IMR-90 (cell line): ENCODE measurements at regions not wholly inside any gene's neighbourhood (a gene's known extent, or its start where the extent isn't known, plus 50 kb on each side); places are given as distances from the start of the nearest gene placed in this dataset.

Source experiments
- ATAC-seq: fragments of 200-7000 bp; cut with Tn5 transposase; 2 replicates; pipeline ENCODE4 v1.9.1; 2020; ENCODE audit warnings: low read depth, mild to moderate bottlenecking, moderate library complexity
- BruUV-seq: library from RNA; stranded (reverse); fragments of 400-500 nt; replicated peaks from 2 replicates; lab custom pipeline; 2021; lab: Mats Ljungman, UMichigan
- CTCF ChIA-PET: fragments of 300-600 bp; formaldehyde crosslinking; extraction: SDS; loops from one replicate; lab custom pipeline; 2021; ENCODE audit warnings: antibody characterized with exemption; lab: Yijun Ruan, JAX
- POLR2A ChIA-PET: fragments of 300-600 bp; sonication (Branson Sonifier 250); formaldehyde crosslinking; loops from one replicate; lab custom pipeline; 2022; ENCODE audit warnings: antibody characterized with exemption; ENCODE audit not compliant: unreplicated experiment; lab: Charles Lee
- DNase-seq: peaks from one replicate; pipeline ENCODE4 v3.0.0; 2013
- H2AFZ ChIP-seq: replicated peaks from 2 replicates; pipeline ENCODE3; 2013; ENCODE audit warnings: low read length, mild to moderate bottlenecking; ENCODE audit not compliant: poor library complexity
- H2AK5ac ChIP-seq: 2 replicates; pipeline ENCODE4 v1.6.1; 2013; ENCODE audit warnings: low read depth, low read length, inconsistent platforms
- H2AK9ac ChIP-seq: replicated peaks from 2 replicates; pipeline ENCODE3; 2013; ENCODE audit warnings: mild to moderate bottlenecking, low read depth, low read length, moderate library complexity; ENCODE audit not compliant: poor library complexity
- H2BK120ac ChIP-seq: 2 replicates; pipeline ENCODE4 v1.6.1; 2013; ENCODE audit warnings: low read depth, low read length, inconsistent platforms
- H2BK15ac ChIP-seq: 3 replicates; pipeline ENCODE4 v1.6.1; 2013; ENCODE audit warnings: low read depth, low read length, inconsistent platforms
- H2BK20ac ChIP-seq: 2 replicates; pipeline ENCODE4 v1.6.1; 2013; ENCODE audit warnings: low read depth, mild to moderate bottlenecking, inconsistent platforms, low read length, moderate library complexity
- H2BK5ac ChIP-seq: 2 replicates; pipeline ENCODE4 v1.6.1; 2013; ENCODE audit warnings: mild to moderate bottlenecking, low read depth, low read length, inconsistent platforms; ENCODE audit not compliant: poor library complexity, severe bottlenecking
- H3K14ac ChIP-seq: replicated peaks from 2 replicates; pipeline ENCODE4 v1.6.1; 2013; ENCODE audit warnings: low read depth, low read length, inconsistent platforms
- H3K18ac ChIP-seq: 2 replicates; pipeline ENCODE4 v1.6.1; 2013; ENCODE audit warnings: low read depth, low read length, control low read depth
- H3K23ac ChIP-seq: 2 replicates; pipeline ENCODE4 v1.6.1; 2013; ENCODE audit warnings: low read depth, low read length, inconsistent platforms
- H3K27ac ChIP-seq: 2 replicates; pipeline ENCODE4 v1.5.1; 2013; ENCODE audit warnings: mild to moderate bottlenecking, control low read depth, low read length; ENCODE audit not compliant: insufficient read depth
- H3K27me3 ChIP-seq: 2 replicates; pipeline ENCODE4 v1.6.1; 2013; ENCODE audit warnings: low read length; ENCODE audit not compliant: control insufficient read depth, insufficient read depth
- H3K36me3 ChIP-seq: 2 replicates; pipeline ENCODE4 v1.6.1; 2013; ENCODE audit warnings: low read length, mixed read lengths; ENCODE audit not compliant: control insufficient read depth, insufficient read depth
- H3K4ac ChIP-seq: 2 replicates; pipeline ENCODE4 v1.6.1; 2013; ENCODE audit warnings: low read depth, low read length, inconsistent platforms
- H3K4me1 ChIP-seq: 2 replicates; pipeline ENCODE4 v1.6.1; 2013; ENCODE audit warnings: low read length, mixed read lengths; ENCODE audit not compliant: control insufficient read depth, insufficient read depth
- H3K4me2 ChIP-seq: 2 replicates; pipeline ENCODE4 v1.6.1; 2013; ENCODE audit warnings: low read depth, mild to moderate bottlenecking, control low read depth, low read length, moderate library complexity
- H3K4me3 ChIP-seq: 2 replicates; pipeline ENCODE4 v1.5.1; 2013; ENCODE audit warnings: low read depth, mild to moderate bottlenecking, control low read depth, low read length, moderate library complexity; ENCODE audit not compliant: insufficient read depth
- H3K56ac ChIP-seq: 2 replicates; pipeline ENCODE4 v1.6.1; 2013; ENCODE audit warnings: low read length, inconsistent platforms; ENCODE audit not compliant: insufficient read depth; ENCODE audit errors: extremely low read depth
- H3K79me1 ChIP-seq, 2 experiments: 2 replicates each; pipeline ENCODE4 v1.6.1; 2013; ENCODE audit warnings: low read length in 2 of 2, inconsistent platforms in 1 of 2, low read depth in 1 of 2
- H3K9ac ChIP-seq: 2 replicates; pipeline ENCODE4 v1.6.1; 2013; ENCODE audit warnings: low read depth, low read length, control low read depth
- H3K9me1 ChIP-seq: 2 replicates; pipeline ENCODE4 v1.6.1; 2013; ENCODE audit warnings: low read length, inconsistent platforms; ENCODE audit not compliant: insufficient read depth
- H3K9me3 ChIP-seq: 2 replicates; pipeline ENCODE4 v1.6.1; 2013; ENCODE audit warnings: low read length; ENCODE audit not compliant: control insufficient read depth, insufficient read depth
- H4K20me1 ChIP-seq: 2 replicates; pipeline ENCODE4 v1.6.1; 2013; ENCODE audit warnings: low read length, inconsistent platforms; ENCODE audit not compliant: insufficient read depth
- H4K5ac ChIP-seq: 2 replicates; pipeline ENCODE4 v1.6.1; 2013; ENCODE audit warnings: mild to moderate bottlenecking, low read depth, low read length, control low read depth
- H4K8ac ChIP-seq, 2 experiments: 2 replicates each; pipeline ENCODE4 v1.6.1; 2013; ENCODE audit warnings: low read depth in 2 of 2, low read length in 2 of 2, control low read depth in 1 of 2, inconsistent platforms in 1 of 2
- H4K91ac ChIP-seq: 2 replicates; pipeline ENCODE4 v1.6.1; 2013; ENCODE audit warnings: low read depth, low read length, inconsistent platforms; ENCODE audit not compliant: insufficient read depth
- BHLHE40 ChIP-seq: fragments of 150-350 bp; IDR thresholded peaks from 2 replicates; pipeline ENCODE4 v1.6.1; 2016; ENCODE audit warnings: mild to moderate bottlenecking, low read depth, low read length
- CEBPB ChIP-seq: IDR thresholded peaks from 2 replicates; pipeline ENCODE4 v1.6.1; 2012; ENCODE audit warnings: low read depth, low read length, improper control_type of control experiment
- CTCF ChIP-seq: conservative IDR thresholded peaks from 2 replicates; pipeline ENCODE4 v1.5.1; 2012; ENCODE audit warnings: mild to moderate bottlenecking, low read depth, low read length, improper control_type of control experiment
- ELK1 ChIP-seq: fragments of 150-350 bp; IDR thresholded peaks from 2 replicates; pipeline ENCODE4 v1.6.1; 2016; ENCODE audit warnings: low read depth, mild to moderate bottlenecking, low read length, moderate library complexity, borderline replicate concordance
- FOS ChIP-seq: fragments of 150-350 bp; IDR thresholded peaks from 2 replicates; pipeline ENCODE4 v1.6.1; 2016; ENCODE audit warnings: low read depth, low read length
- MAFK ChIP-seq: IDR thresholded peaks from 2 replicates; pipeline ENCODE4 v1.6.1; 2012; ENCODE audit warnings: low read depth, low read length, improper control_type of control experiment
- NFE2L2 ChIP-seq: fragments of 150-350 bp; IDR thresholded peaks from 2 replicates; pipeline ENCODE4 v1.6.1; 2016; ENCODE audit warnings: low read depth, mild to moderate bottlenecking, low read length
- RAD21 ChIP-seq: IDR thresholded peaks from 2 replicates; pipeline ENCODE4 v1.6.1; 2012; ENCODE audit warnings: low read length, improper control_type of control experiment
- RFX5 ChIP-seq: IDR thresholded peaks from 2 replicates; pipeline ENCODE4 v1.8.0; 2012; ENCODE audit warnings: low read depth, mild to moderate bottlenecking, low read length, moderate library complexity
- SMC3 ChIP-seq: fragments of 150-350 bp; IDR thresholded peaks from 2 replicates; pipeline ENCODE4 v1.6.1; 2016; ENCODE audit warnings: low read depth, mild to moderate bottlenecking, antibody characterized with exemption, low read length, moderate library complexity
- USF2 ChIP-seq: fragments of 150-350 bp; IDR thresholded peaks from 2 replicates; pipeline ENCODE4 v1.6.1; 2017; ENCODE audit warnings: mild to moderate bottlenecking, antibody characterized with exemption, low read length, low read depth
- WGBS, 2 experiments: methylation state at CpG; one replicate each; pipeline versions ENCODE4 v1.1.5 to v1.1.7; 2013; ENCODE audit warnings: missing lambda C conversion rate in 2 of 2; ENCODE audit not compliant: insufficient read length in 1 of 2; ENCODE audit errors: extremely low coverage in 2 of 2; 5-methylcytosine and 5-hydroxymethylcytosine counted together
- dilution Hi-C: fragments of 300-500 bp; cut with HindIII; formaldehyde crosslinking; loops from one replicate; pipeline ENCODE4 v1.14.3; 2018; ENCODE audit warnings: low sequenced_read_pairs; ENCODE audit not compliant: unreplicated experiment
- in situ Hi-C: fragments of 300-500 bp; cut with MboI; formaldehyde crosslinking; loops from 3 replicates; pipeline ENCODE4 v1.14.3; 2019; ENCODE audit warnings: low sequenced_read_pairs, inconsistent platforms, mixed read lengths
- intact Hi-C: fragments of 100-400 bp; cut with micrococcal nuclease; formaldehyde crosslinking; loops from 2 replicates; pipeline ENCODE4 v1.10.0; 2022

GRCh38 chr12:25615119-25615518 is 62.0 kb upstream of the LMNTD1 start:
- POLR2A ChIA-PET, result no interaction called here
- H3K9me1 ChIP-seq, result peaks cover 3% of the 10 kb centered on the region; the same call in 1 of the 2 replicates
- peak overlapping the region; percentile 41 for H2BK5ac ChIP-seq
- H3K27me3 ChIP-seq, result no peaks in the 10 kb centered on the region
- no peaks in the 10 kb centered on the region for H3K9me3 ChIP-seq
- H3K18ac ChIP-seq, result peak overlapping the region; percentile 91
- CTCF ChIA-PET, result no interaction called here
- peak overlapping the region; percentile 48; the same call in 1 of the 2 replicates for H4K91ac ChIP-seq
- H4K5ac ChIP-seq, result peak overlapping the region; percentile 65
- H4K20me1 ChIP-seq, result no peaks in the 10 kb centered on the region
- no peak overlapping the region for H3K4me3 ChIP-seq
- H3K79me1 ChIP-seq, result no peaks in the 10 kb centered on the region
- H2BK20ac ChIP-seq, result peak overlapping the region; percentile 60; the same call in 1 of the 2 replicates
- DNase-seq (peak; percentile 97), ATAC-seq (peak; percentile 91)
- H4K8ac ChIP-seq, result peak overlapping the region in 1 of 2 experiments; percentile 73; a peak in 1 of 4 replicates
- intact Hi-C loops, result no loop called here
- TF ChIP-seq SMC3 (no peak), USF2 (peak; percentile 95), MAFK (peak; percentile 59), CTCF (no peak), RAD21 (0 out of 2 replicates have a peak, but pooled peaks have one; percentile 18), ELK1 (no peak), RFX5 (no peak), FOS (peak; percentile 67; the same call in 1 of the 2 replicates), CEBPB (peak; percentile 43; the same call in 1 of the 2 replicates), NFE2L2 (peak; percentile 91), BHLHE40 (peak; percentile 88)
- H2BK120ac ChIP-seq, result peak overlapping the region; percentile 58
- H2AFZ ChIP-seq, result no peak overlapping the region
- peak overlapping the region; percentile 56; the same call in 1 of the 2 replicates for H3K4ac ChIP-seq
- peak overlapping the region; percentile 70; the same call in 1 of the 2 replicates for H3K14ac ChIP-seq
- H3K9ac ChIP-seq, result no peak overlapping the region
- H3K4me1 ChIP-seq, result 0 out of 2 replicates have a peak, but pooled peaks cover 1% of the 10 kb centered on the region
- H3K27ac ChIP-seq, result peak overlapping the region; percentile 73; the same call in 1 of the 2 replicates
- peak overlapping the region; percentile 75 for H2AK5ac ChIP-seq
- no peak overlapping the region for H3K56ac ChIP-seq
- no peaks in the 10 kb centered on the region for H3K36me3 ChIP-seq
- no peak overlapping the region for H3K4me2 ChIP-seq
- in situ Hi-C loops, result no loop called here
- no TSS peak for BruUV-seq
- WGBS, 2 experiments, result 30% methylated on average over 1 of the region's 3 CpGs; no CpG with 5 or more reads in 1 of the 2 experiments
- no peak overlapping the region for H3K23ac ChIP-seq
- peak overlapping the region; percentile 16; the same call in 1 of the 3 replicates for H2BK15ac ChIP-seq
- H2AK9ac ChIP-seq, result no peak overlapping the region
- dilution Hi-C loops, result no loop called here
